ENCODE measurements at regions not wholly inside any gene's neighbourhood (a gene's known extent, or its start where the extent isn't known, plus 50 kb on each side); places are given as distances from the start of the nearest gene placed in this dataset.
"Not testable (repeated sequence)": the region's sequence is repeated elsewhere in the genome, so short reads cannot be mapped to it uniquely, and the experiment has no call there.

DNA sequence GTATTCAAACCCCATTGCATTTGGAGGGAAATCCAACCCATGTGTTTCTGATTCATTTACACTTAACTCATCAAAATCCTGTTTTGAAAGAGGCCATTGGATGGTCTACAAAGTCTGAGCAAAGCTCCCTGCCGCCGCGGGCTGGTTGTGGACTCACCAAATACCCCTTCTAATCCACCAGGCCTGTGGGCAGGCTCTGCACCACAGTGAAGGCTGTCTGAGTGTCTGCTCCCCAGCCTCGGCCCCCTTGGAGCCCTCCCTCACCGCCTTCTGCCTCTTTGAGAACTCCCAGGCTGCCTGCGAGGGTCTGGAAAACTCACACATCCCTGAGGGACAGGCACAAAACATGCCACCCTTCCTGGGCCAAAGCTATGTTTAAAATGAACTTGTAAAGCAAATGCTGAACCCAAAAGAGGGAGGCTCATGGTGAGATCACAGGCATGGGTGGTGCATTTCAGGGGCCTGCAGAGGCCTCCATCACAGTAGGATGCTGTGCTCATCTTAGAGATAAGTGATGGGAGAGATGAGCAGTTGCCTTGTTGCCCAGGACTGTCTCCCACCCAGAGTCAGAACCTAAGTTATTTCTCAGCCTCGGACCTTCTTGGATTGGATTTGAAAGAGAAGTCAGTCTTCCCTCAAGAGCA, 225.0 kb downstream of the CYP26B1 start:
- DNase-seq (ENCODE audit: low read depth in 2 of 2): no peak

DNA sequence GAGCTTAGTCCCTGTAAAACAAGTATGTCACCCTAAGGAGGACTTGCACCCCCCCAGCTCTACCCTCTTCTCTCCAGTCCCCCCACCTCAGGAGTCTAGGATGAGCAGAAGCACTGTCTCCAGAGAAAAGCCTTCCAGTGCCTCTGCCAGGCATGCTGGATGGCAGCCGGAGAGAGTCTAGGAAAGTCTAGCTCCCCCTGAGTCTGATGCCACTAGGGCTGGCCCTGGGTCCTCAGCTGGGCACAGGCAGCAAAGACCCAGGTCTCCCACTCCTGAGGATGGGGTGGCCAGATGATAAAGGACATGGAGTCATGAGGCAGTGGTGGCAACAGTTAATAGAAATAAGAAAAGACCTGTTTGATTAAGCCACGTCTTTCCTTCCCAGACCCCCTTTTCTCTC, 225.6 kb downstream of the CYP26B1 start:
- DNase-seq (ENCODE audit: low read depth in 2 of 2): no peak

DNA sequence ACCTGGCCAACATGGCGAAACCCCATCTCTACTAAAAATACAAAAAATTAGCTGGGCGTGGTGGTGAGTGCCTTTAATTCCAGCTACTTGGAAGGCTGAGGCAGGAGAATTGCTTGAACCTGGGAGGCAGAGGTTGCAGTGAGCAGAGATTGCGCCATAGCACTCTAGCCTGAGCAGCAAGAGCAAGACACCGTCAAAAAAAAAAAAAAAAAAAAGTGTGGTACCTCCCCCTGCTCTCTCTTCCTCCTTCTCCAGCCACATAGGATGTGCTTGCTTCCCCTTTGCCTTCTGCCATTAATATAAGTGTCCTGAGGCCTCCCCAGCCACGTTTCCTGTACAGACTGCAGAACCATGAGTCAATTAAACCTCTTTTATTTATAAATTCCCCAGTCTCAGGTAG, 226.8 kb downstream of the CYP26B1 start:
- DNase-seq (ENCODE audit: low read depth in 2 of 2): not testable (repeated sequence)

DNA sequence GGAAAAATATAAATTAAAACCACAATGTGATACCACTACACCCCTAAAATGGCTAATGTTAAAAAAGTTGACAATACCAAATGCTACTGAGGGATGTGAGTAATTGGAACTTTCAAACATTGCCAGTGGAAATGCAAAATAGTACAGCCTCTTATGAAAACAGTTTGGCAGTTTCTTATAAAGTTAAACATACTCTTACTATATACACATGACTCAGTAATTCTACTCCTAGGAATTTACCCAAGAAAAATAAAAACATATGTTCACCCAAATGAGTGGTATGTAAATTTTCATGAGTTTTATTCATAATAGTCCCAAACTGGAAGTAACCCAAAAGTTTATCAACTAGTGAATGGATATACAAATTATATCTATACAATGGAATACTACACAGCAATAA, 228.0 kb downstream of the CYP26B1 start:
- DNase-seq (ENCODE audit: low read depth in 2 of 2): no peak

DNA sequence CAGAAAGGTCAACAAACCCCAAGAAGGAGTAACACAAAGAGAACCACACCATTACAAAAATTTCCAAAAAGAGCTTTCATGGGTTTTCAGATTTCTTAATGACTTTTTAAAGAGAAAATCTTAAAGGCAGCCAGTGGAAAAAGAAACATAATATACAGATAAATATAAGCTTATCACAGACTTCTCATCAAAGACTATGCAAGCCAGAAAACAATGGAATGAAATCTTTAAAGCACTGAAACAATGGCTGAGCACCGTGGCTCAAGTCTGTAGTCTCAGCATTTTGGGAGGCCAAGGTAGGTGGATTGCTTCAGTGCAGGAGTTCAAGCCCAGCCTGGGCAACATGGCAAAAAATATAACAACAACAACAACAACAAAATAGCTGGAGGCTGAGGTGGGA, 237.4 kb downstream of the CYP26B1 start:
- no peak for DNase-seq (ENCODE audit: low read depth in 2 of 2)

DNA sequence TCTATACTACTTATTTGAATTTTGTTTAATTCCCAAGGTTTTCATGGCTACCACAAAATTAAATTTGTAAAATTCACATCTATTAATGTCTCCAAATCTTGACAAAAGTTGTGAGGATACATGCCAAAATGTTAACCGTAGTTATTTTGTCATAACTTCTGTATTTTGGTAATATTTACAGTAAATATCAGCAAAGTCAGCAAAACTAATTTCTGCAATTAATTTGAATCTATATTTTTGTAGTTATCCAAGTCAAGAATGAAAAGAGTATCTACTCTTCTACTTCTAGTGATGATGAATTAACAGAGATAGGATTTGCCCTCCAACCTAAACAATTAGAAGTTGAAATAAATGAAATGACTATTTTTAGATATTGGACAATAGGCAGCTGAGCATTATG, 238.9 kb downstream of the CYP26B1 start:
- no peak for DNase-seq (ENCODE audit: low read depth in 2 of 2)

DNA sequence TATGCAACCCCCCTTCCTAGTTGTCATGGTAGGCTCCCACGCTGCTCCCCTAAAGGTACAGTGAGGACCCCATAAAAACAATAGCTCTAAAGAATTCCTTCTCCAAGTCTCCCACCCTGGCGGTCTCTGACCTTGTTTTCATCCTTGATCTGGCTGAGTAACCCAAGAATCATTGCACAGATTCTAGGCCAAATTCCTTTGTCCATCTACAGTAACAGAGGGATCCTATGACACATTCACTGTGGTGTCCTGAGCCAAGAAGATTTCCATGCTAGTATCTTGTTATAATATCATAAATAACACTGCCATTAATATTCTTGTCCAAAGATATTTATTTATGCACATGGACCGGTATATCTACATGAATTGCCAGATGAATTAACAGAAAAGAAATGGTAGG, 240.2 kb downstream of the CYP26B1 start:
- no peak for DNase-seq (ENCODE audit: low read depth in 2 of 2)

DNA sequence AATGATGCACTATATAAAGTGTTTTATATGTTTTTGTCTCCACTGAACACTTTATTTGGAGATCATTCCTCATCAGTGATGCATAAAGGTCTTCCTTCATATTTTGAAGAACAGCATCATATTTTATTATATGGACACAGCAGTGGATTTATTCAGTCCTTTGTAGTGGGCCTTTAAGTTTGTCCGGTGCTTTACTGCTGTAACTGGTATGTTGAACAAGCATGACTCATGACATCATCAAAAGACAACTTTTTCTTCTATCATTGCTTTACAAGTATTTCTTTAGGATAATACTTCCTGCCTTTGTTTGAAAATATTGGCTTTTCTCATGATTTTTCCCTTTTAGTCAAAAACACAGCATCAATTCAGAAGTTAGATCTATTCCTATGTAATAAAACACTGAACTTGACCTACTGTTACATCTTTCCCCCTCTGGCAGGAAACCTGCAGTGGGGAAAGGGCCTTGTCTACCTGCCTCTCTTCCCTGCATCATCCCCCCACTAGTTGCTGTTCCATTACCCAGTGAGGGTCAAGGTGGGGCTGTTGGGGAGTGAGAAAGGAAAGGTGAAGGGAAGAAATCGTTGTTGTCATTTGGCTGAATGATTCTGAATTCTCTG, 241.2 kb downstream of the CYP26B1 start:
- DNase-seq (ENCODE audit: low read depth in 2 of 2): no peak

DNA sequence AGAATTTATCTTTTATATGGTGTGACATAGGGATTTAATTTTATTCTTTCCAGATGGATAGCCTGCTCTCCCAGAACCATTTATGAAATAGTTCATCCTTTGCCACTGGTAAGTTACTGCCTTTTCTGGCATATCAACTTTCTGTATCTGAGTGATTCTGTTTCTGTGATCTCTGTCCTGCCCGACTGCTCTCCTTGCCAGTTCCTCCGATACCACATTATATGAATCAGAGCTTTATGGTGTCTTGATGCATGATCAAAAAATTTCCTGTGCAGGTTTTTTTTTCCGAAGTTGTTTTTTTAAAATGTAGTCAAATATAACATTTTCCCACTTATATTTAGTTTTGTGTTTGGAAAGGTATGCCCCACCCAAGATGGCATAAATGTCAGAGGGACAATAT, 242.5 kb downstream of the CYP26B1 start:
- no peak for DNase-seq (ENCODE audit: low read depth in 2 of 2)

DNA sequence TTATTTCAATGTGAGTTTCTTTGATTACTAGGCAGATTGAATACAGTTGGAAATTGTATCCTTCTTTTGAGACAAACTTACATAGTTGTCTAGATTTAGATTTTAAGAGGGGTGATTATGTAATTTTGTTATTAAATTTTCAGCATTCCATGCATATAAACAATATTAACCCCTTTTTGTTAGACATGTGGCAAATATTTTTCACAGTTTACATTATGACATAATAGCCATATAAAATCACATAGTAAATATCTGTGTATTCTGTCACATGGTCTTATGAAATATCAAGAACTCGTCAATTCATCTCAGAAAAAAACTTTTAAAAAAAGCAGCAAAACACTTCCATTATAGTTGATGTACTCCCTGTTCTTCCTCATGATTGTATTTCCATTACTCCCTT, 243.8 kb downstream of the CYP26B1 start:
- DNase-seq (ENCODE audit: low read depth in 2 of 2): no peak

DNA sequence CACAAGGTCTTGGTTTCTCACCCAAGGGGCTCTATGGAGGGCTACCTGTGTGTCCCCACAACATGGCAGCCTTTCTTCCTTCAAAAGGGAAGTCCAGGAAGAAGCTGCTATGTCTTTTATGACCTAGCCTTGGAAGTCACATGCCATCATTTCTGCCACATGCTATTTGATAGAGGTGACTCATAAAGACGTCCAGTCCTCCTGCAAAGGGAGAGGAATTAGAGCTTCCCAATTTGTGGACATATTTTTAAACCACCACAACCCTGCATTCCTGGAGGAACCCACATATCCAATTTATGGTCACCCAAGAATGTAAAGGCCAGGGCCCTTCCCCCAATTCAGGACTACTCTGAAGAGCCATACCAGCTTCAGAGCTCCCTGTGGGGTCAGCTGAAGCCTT, 246.2 kb downstream of the CYP26B1 start:
- DNase-seq (ENCODE audit: low read depth in 2 of 2): no peak

DNA sequence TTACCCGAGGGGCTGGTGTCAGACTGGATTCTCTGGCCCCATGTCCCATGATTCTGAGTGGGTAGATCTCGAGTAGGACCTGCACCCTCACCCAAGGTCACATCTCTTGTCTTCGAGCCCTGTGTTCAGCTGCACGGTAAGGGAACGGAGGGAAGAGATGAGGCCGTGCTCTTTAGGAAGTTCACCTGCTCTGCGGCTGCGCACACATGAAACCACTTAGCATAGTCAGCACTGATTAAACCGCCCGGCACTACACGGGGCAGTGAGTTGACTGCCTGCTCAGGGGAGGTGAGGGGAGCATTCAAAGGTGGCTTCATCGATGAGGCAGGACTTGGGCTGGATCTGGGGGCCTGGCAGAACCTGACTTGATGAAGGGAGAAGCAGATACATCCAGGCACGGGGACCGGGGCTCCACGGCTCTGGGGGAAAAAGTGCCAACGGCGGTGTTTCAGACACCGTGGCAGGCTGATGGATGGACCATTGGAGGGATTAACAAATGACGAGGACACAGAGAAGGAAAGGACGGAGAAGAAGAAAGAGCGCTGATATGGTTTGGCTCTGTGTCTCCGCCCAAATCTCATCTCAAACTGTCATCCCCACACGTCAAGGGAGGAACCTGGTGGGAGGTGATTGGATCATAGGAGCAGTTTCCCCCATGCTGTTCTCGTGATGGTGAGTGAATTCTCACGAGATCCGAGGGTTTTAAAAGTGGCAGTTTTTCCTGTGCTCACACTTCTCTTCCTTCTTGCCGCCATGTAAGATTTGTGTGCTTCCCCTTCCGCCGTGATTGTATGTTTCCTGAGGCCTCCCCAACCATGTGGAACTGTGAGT, 248.6 kb downstream of the CYP26B1 start:
- no peak for DNase-seq (ENCODE audit: low read depth in 2 of 2)

DNA sequence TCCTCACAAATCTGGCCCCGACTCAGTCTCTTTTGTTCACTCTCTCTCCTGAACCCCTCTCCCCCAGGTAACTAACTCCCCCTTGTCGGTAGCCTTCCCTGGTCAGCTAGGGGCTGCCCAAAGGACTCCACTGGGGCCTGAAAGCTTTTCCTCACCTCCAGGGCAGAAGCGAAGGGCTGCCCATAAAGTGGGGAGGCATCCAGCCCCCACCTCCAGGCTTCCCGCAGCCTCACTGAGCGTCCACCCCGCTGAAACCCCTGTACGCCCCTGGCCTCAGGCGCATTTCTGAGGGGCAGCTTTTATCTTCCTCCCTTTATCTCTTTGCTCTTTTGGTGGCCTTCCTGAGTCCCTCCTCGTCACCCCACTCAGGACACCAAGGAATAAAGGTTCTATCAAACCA, 249.3 kb downstream of the CYP26B1 start:
- no peak for DNase-seq (ENCODE audit: low read depth in 2 of 2)

DNA sequence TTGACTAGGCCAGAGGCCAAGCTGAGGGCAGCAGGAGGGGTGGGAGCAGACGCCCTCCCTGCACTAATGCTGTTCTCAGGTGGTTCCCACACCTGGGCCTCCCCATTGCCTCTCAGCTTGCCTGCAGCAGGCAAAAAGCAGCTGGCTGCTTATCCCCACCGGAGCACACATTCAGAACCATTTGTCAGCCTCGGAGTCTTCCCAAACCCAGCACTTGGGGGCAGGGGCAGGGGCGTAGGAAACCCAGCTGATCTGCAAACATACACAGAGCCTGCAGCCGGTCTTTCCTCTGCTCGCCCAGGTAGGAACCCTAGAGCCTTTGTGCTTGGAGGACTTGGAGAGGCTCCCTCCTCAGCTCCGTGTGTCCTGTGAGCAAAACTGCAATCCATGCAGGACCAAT, 249.8 kb downstream of the CYP26B1 start:
- no peak for DNase-seq (ENCODE audit: low read depth in 2 of 2)

DNA sequence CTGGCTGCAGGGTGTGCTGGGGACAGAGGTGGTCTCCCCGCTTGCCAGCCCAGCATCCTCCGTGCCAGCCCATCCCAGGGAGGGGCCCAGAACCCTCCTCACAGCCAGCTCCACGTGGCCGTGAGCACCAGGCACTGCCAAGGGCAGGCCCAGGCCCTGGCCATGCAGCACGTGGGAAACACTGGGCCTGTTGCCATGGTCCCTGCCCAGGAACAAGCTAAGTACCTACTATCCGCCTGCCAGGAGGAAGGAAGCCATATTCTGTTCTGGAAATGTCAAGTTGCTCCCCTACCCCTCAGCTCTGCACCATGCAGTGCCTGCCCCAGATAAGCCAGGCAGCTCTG, 250.6 kb downstream of the CYP26B1 start:
- no peak for DNase-seq (ENCODE audit: low read depth in 2 of 2)

DNA sequence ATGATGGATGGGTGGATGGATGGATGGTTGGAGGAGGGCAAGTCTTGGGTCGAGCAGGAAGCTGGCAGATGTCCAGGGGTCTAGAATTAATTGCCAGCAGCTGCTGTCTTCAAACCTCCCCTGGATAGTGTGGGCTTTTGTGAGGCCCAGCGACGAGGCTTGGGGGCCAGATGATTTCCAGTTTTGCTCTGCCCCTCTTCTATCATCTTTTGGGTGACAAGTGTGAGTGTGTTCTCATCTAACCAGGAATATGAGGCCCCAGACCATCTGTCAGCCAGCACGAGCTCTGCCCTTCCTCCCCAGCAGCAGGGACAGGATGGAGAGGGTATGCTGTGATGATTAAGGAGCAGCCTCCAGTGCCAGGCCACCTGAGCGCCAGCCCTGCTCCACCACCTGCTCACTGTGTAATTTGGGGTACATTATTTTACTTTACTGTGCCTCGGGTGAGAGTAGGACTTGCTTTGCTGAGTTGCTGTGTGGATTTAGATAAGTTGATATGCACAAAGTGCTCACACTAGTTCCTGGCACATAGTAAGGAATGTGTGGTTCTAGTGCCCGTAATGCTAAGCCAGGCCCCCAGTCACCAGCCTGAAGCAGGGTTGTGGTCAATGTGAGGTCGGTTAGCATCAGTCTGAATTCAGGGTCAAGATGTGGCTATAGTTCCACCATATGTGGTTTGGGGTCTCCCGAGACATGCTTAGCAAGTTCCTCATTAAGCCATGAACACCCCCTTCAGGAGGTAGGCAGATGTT, 251.1 kb downstream of the CYP26B1 start:
- no peak for DNase-seq (ENCODE audit: low read depth in 2 of 2)

DNA sequence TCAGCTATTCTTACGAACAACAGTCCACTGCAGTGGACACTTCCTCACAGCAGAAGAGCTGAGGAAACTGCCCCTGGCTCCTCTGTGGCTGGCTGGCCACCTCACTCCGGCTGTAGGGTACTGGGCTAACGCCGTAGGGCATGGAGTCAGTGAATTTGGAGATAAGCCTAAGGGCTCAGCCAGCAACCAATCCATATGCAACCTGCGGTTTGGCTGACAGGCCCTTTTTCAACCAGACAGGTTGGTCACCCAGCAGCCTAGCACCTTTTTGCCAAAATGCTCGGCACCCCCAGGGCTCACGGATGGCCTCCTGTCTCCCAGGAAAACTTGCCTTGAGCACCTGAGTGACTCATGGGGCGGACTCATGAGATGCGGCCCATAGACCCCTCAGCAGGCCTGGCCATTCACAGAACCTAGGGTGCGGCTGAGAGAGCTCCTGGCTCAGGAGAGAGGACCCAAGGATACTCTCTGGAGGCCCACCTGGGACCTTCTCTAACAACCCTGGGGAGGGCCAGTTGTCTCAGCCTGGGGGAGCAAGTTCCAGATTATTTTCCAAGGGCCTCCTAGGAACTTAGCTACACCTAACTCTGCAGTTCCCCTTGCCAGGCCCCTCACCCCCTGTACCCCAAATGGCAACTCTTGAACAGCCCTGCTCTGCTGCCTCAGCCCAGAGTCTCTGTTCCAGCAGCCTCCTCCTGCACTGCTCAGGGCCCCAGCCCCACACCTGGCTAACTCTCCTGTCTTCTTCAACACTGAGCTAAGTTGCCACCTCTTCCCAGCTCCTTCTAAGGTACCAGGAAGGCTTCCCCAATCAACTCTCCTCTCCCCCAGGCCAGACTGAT, 252.1 kb downstream of the CYP26B1 start:
- no peak for DNase-seq (ENCODE audit: low read depth in 2 of 2)

DNA sequence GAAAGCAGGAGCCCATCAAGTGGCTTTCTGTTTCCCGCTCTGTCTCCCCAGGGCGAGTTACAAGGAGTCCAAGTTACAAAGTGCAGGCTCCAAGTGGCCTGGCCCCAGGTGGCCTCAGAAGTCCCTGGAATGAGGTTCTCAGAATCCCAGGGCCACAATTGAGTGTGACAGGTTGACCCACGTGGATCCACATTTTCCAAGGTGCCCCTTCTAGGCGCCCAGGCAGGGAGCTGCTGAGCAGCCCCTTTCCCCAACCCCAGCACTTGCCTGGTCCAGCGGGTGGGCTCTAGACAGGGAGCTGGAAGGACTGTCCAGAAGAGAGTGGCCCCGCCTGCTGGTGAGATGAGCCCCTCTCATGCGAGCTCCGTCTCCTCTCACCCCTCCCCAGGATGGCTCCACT, 253.4 kb downstream of the CYP26B1 start:
- no peak for DNase-seq (ENCODE audit: low read depth in 2 of 2)

DNA sequence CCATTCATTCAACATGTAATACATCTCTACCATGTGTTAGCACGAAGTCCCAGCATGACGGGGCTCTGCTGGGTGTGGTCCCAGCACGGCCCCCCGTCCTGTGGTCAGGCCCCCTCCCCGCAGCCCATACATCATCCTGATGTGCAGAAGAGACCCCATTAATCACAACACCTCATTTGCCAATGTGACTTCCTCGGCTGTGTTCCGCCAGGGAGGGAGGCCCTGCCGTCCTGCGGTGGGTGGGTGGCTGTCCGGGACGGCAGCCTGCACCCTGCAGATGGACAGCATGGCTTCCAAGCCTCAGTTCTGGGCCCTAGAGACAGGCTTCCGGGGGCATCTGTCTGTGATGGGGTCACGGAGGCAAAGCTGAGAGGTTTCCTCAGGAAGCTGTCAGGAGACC, 254.0 kb downstream of the CYP26B1 start:
- DNase-seq (ENCODE audit: low read depth in 2 of 2): no peak

DNA sequence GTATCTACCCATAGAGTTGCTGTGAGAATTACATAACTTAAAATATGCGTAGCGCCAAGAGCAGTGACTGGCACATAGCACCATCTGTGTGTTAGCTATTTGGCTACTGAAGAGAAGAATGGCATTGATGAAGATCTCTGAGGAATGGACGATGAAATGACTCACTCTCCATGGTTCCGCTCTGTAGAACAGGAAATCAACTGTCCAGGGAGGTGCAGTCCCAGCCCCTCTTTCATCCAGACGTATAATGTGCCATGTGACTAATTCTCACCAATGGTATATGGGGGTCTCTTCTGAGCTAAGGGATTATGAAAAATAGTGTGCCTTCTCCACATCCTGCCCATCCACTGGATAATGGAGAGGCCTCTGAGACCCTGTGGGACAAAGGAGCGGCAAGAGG, 254.8 kb downstream of the CYP26B1 start:
- DNase-seq (ENCODE audit: low read depth in 2 of 2): no peak

DNA sequence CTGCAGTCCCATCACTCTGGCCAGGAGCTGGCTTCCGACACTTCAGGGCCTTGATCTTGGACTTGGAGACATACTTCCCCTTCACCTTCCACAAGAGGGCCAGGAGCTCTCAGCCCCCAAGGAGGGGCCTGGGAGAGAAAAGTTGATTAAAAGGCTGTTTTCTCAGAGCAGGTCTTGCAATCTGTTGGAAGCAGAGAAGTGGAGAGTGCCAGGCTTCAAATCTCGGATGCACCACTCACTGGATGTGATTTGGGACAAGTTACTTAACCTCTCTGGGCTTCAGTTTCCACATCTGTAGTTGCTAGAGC, 255.3 kb downstream of the CYP26B1 start:
- DNase-seq (ENCODE audit: low read depth in 2 of 2): no peak
